HCT116 (cell line): ENCODE measurements at regions not wholly inside any gene's neighbourhood (a gene's known extent, or its start where the extent isn't known, plus 50 kb on each side); places are given as distances from the start of the nearest gene placed in this dataset.

Experiments used
- ATAC-seq: fragments of 200-7000 bp; cut with Tn5 transposase; 2 replicates; pipeline ENCODE4 v1.9.1; 2020; ENCODE audit warnings: mild to moderate bottlenecking, moderate library complexity
- BruUV-seq: library from RNA; stranded (reverse); fragments of 400-500 nt; replicated peaks from 2 replicates; lab custom pipeline; 2021; lab: Mats Ljungman, UMichigan
- CTCF ChIA-PET: fragments of 300-600 bp; sonication (Branson Sonifier 250); formaldehyde crosslinking; loops from one replicate; lab custom pipeline; 2021; ENCODE audit warnings: antibody characterized with exemption; lab: Charles Lee
- POLR2A ChIA-PET: fragments of 300-600, 350-600 bp; sonication (Branson Sonifier 250); formaldehyde crosslinking; loops from one replicate; lab custom pipeline; 2021; ENCODE audit warnings: antibody characterized with exemption; lab: Charles Lee
- RAD21 ChIA-PET, 2 experiments: fragments of 300-600 bp; sonication (Branson Sonifier 250); formaldehyde crosslinking; loops; one replicate each; lab custom pipeline; 2023; ENCODE audit warnings: low total read pairs in 2 of 2; ENCODE audit not compliant: uncharacterized antibody in 2 of 2, unreplicated experiment in 2 of 2, low non-redundant PET in 1 of 2; lab: Charles Lee
- DNase-seq: peaks from one replicate; pipeline ENCODE4 v3.0.0-alpha.2; 2010; ENCODE audit warnings: low read depth, low spot score
- H2AFZ ChIP-seq: fragments of 200-600 bp; shearing (Covaris generic), sonication (generic); 2 replicates; pipeline ENCODE4 v1.6.1; 2017; ENCODE audit warnings: low read depth, mixed run types, mixed read lengths, antibody characterized with exemption, low read length; ENCODE audit not compliant: poor library complexity, severe bottlenecking
- H3K27ac ChIP-seq: 2 replicates; pipeline ENCODE4 v1.5.1; 2012; ENCODE audit warnings: low read depth, low read length
- H3K27me3 ChIP-seq: fragments of 200-600 bp; sonication (generic); 2 replicates; pipeline ENCODE4 v1.6.1; 2016; ENCODE audit warnings: mixed run types, low read length, mixed read lengths; ENCODE audit not compliant: insufficient read depth
- H3K36me3 ChIP-seq, 2 experiments: fragments of 200-500 bp in 1 of 2; fragments of 200-600 bp in 1 of 2; sonication (Bioruptor generic) in 1 of 2; sonication (generic) in 1 of 2; 2 replicates each; pipeline versions ENCODE4 v1.5.1 to v1.6.1; 2014 to 2016; ENCODE audit warnings: low read length in 2 of 2, inconsistent platforms in 1 of 2, mixed read lengths in 1 of 2, mixed run types in 1 of 2; ENCODE audit not compliant: insufficient read depth in 2 of 2, control insufficient read depth in 1 of 2
- H3K4me1 ChIP-seq, 2 experiments: fragments of 200-600 bp in 1 of 2; sonication (generic) in 1 of 2; 2 replicates each; pipeline versions ENCODE4 v1.5.1 to v1.6.1; 2012 to 2017; ENCODE audit warnings: low read length in 2 of 2, inconsistent platforms in 1 of 2, mild to moderate bottlenecking in 1 of 2, mixed read lengths in 1 of 2, mixed run types in 1 of 2, moderate library complexity in 1 of 2; ENCODE audit not compliant: insufficient read depth in 2 of 2, control insufficient read depth in 1 of 2
- H3K4me2 ChIP-seq: fragments of 200-600 bp; sonication (generic); 2 replicates; pipeline ENCODE4 v1.6.1; 2017; ENCODE audit warnings: mixed run types, low read length, mixed read lengths
- H3K4me3 ChIP-seq, 2 experiments: fragments of 200-600 bp in 1 of 2; sonication (generic) in 1 of 2; replicated peaks in 1 of 2; 2 replicates each; pipeline ENCODE4 v1.5.1; 2011 to 2016; ENCODE audit warnings: low read length in 2 of 2, control low read depth in 1 of 2, low read depth in 1 of 2, mild to moderate bottlenecking in 1 of 2, mixed read lengths in 1 of 2, mixed run types in 1 of 2
- H3K79me2 ChIP-seq: fragments of 200-600 bp; sonication (generic); 2 replicates; pipeline ENCODE4 v1.6.1; 2017; ENCODE audit warnings: mild to moderate bottlenecking, mixed run types, low read length, moderate library complexity, mixed read lengths; ENCODE audit not compliant: insufficient read depth
- H3K9ac ChIP-seq: fragments of 200-600 bp; sonication (generic); 2 replicates; pipeline ENCODE4 v1.6.1; 2016; ENCODE audit warnings: low read length, mixed read lengths
- H3K9me2 ChIP-seq: fragments of 200-600 bp; sonication (generic), shearing (Covaris generic); 2 replicates; pipeline ENCODE4 v1.6.1; 2017; ENCODE audit warnings: mixed run types, mild to moderate bottlenecking, moderate library complexity; ENCODE audit not compliant: insufficient read depth
- H3K9me3 ChIP-seq, 2 experiments: fragments of 200-500 bp in 1 of 2; fragments of 200-600 bp in 1 of 2; sonication (Bioruptor generic) in 1 of 2; sonication (generic) in 1 of 2; 2 replicates each; pipeline ENCODE4 v1.6.1; 2014 to 2017; ENCODE audit warnings: low read length in 2 of 2, mixed read lengths in 2 of 2, inconsistent platforms in 1 of 2, low read depth in 1 of 2, mild to moderate bottlenecking in 1 of 2, mixed run types in 1 of 2, moderate library complexity in 1 of 2; ENCODE audit not compliant: control insufficient read depth in 1 of 2, insufficient read depth in 1 of 2
- H4K20me1 ChIP-seq: fragments of 200-600 bp; sonication (generic), shearing (Covaris generic); 2 replicates; pipeline ENCODE4 v1.6.1; 2017; ENCODE audit warnings: mixed run types, mild to moderate bottlenecking, moderate library complexity; ENCODE audit not compliant: insufficient read depth
- ATF3 ChIP-seq: IDR thresholded peaks from 2 replicates; pipeline ENCODE4 v1.6.1; 2012
- CBX3 ChIP-seq: IDR thresholded peaks from 2 replicates; pipeline ENCODE4 v1.6.1; 2012; ENCODE audit warnings: low read depth
- CEBPB ChIP-seq: IDR thresholded peaks from 2 replicates; pipeline ENCODE4 v1.6.1; 2012; ENCODE audit warnings: low read depth
- CTCF ChIP-seq, 3 experiments: fragments of 200-600 bp in 1 of 3; sonication (generic) in 1 of 3; IDR thresholded peaks in 2 of 3; conservative IDR thresholded peaks in 1 of 3; 2 replicates each; pipeline ENCODE4 v1.5.1; 2012 to 2017; ENCODE audit warnings: low read depth in 2 of 3, low read length in 2 of 3, antibody characterized with exemption in 1 of 3, borderline replicate concordance in 1 of 3, control low read depth in 1 of 3, mild to moderate bottlenecking in 1 of 3, mixed read lengths in 1 of 3, mixed run types in 1 of 3, moderate library complexity in 1 of 3; ENCODE audit not compliant: insufficient read depth in 1 of 3
- EGR1 ChIP-seq: IDR thresholded peaks from 2 replicates; pipeline ENCODE4 v1.6.1; 2012; ENCODE audit warnings: low read depth
- ELF1 ChIP-seq: IDR thresholded peaks from 2 replicates; pipeline ENCODE4 v1.6.1; 2012; ENCODE audit warnings: low read depth, borderline replicate concordance
- EZH2 ChIP-seq: fragments of 200-600 bp; sonication (generic); IDR thresholded peaks from 2 replicates; pipeline ENCODE4 v1.6.1; 2017; ENCODE audit warnings: antibody characterized with exemption, mixed run types
- EZH2phosphoT487 ChIP-seq: fragments of 200-600 bp; IDR thresholded peaks from 2 replicates; pipeline ENCODE4 v1.6.1; 2018; ENCODE audit warnings: antibody characterized with exemption, borderline replicate concordance
- FOSL1 ChIP-seq: IDR thresholded peaks from 2 replicates; pipeline ENCODE4 v1.6.1; 2012; ENCODE audit warnings: low read depth
- MAX ChIP-seq: IDR thresholded peaks from 2 replicates; pipeline ENCODE4 v1.6.1; 2012
- POLR2A ChIP-seq: IDR thresholded peaks from 2 replicates; pipeline ENCODE4 v1.7.0; 2011; ENCODE audit warnings: borderline replicate concordance; ENCODE audit not compliant: insufficient read depth, insufficient read length; ENCODE audit errors: extremely low read depth
- POLR2AphosphoS5 ChIP-seq: IDR thresholded peaks from 2 replicates; pipeline ENCODE4 v1.6.1; 2011; ENCODE audit warnings: mild to moderate bottlenecking, low read depth, low read length, moderate library complexity
- RAD21 ChIP-seq: IDR thresholded peaks from 2 replicates; pipeline ENCODE4 v1.6.1; 2012; ENCODE audit warnings: low read depth, mild to moderate bottlenecking
- SIN3A ChIP-seq: IDR thresholded peaks from 2 replicates; pipeline ENCODE4 v1.6.1; 2012; ENCODE audit warnings: low read depth
- SP1 ChIP-seq: IDR thresholded peaks from 2 replicates; pipeline ENCODE4 v1.6.1; 2012; ENCODE audit warnings: low read depth
- SRF ChIP-seq: IDR thresholded peaks from 2 replicates; pipeline ENCODE4 v1.6.1; 2012; ENCODE audit warnings: low read depth
- TCF7L2 ChIP-seq: IDR thresholded peaks from 2 replicates; pipeline ENCODE4 v1.7.0; 2011; ENCODE audit warnings: borderline replicate concordance, inconsistent platforms; ENCODE audit not compliant: insufficient read depth, insufficient read length; ENCODE audit errors: extremely low read depth
- ZFX ChIP-seq: fragments of 450-650 bp; IDR thresholded peaks from 2 replicates; pipeline ENCODE4 v1.6.1; 2017
- ZNF274 ChIP-seq: fragments of 200-500 bp; sonication (Bioruptor generic); IDR thresholded peaks from 2 replicates; pipeline ENCODE4 v1.6.1; 2014; ENCODE audit warnings: mild to moderate bottlenecking, low read depth, low read length, inconsistent platforms
- intact Hi-C: fragments of 100-400 bp; cut with micrococcal nuclease; formaldehyde crosslinking; loops from 2 replicates; pipeline ENCODE4 v1.10.0; 2022

- ATAC-seq = no peak
- H3K4me3 ChIP-seq = no peak overlapping the region
- no peaks in the 10 kb centered on the region for H4K20me1 ChIP-seq
- ChIA-PET RAD21 (no interaction called here), CTCF (no interaction called here), POLR2A (no interaction called here)
- H3K9me2 ChIP-seq = no peaks in the 10 kb centered on the region
- no peak overlapping the region for H3K27ac ChIP-seq
- H3K36me3 ChIP-seq = no peaks in the 10 kb centered on the region
- no peak overlapping the region for H2AFZ ChIP-seq
- no TSS peak for BruUV-seq
- no peaks in the 10 kb centered on the region for H3K9me3 ChIP-seq
- H3K4me2 ChIP-seq = no peak overlapping the region
- H3K79me2 ChIP-seq = no peaks in the 10 kb centered on the region
- H3K9ac ChIP-seq = no peak overlapping the region
- no peak for TF ChIP-seq RAD21
- TF ChIP-seq CBX3 = no peak
- no peak for TF ChIP-seq ZNF274
- no peak for TF ChIP-seq SRF
- TF ChIP-seq FOSL1 = no peak
- TF ChIP-seq SIN3A = no peak
- no peak for TF ChIP-seq POLR2AphosphoS5
- TF ChIP-seq EZH2phosphoT487 = no peak
- TF ChIP-seq ATF3 = no peak
- no peak for TF ChIP-seq ELF1
- no peak for DNase-seq
- intact Hi-C loops = no loop called here
- no peaks in the 10 kb centered on the region for H3K27me3 ChIP-seq
- no peaks in the 10 kb centered on the region for H3K4me1 ChIP-seq
These were observed 108.3 kb upstream of the DHX40 start for GRCh38 chr17:59456923-59457615.

GRCh38 chr17:59462385-59462784 lies 103.0 kb upstream of the DHX40 start:
- no peak overlapping the region for H3K4me3 ChIP-seq
- RAD21 ChIA-PET = no interaction called here
- no peak overlapping the region for H3K27ac ChIP-seq
- no peaks in the 10 kb centered on the region for H3K27me3 ChIP-seq
- BruUV-seq = no TSS peak
- H2AFZ ChIP-seq = no peak overlapping the region
- no peak overlapping the region for H3K4me2 ChIP-seq
- H3K9me2 ChIP-seq = no peaks in the 10 kb centered on the region
- no peaks in the 10 kb centered on the region for H4K20me1 ChIP-seq
- H3K79me2 ChIP-seq = no peaks in the 10 kb centered on the region
- H3K4me1 ChIP-seq = no peaks in the 10 kb centered on the region
- intact Hi-C loops = no loop called here
- CTCF ChIA-PET = no interaction called here
- TF ChIP-seq EGR1 = no peak
- no peak for TF ChIP-seq TCF7L2
- no peak for TF ChIP-seq FOSL1
- no peak for TF ChIP-seq ZFX
- TF ChIP-seq SIN3A = no peak
- no peak for TF ChIP-seq CEBPB
- TF ChIP-seq ELF1 = no peak
- no peak for TF ChIP-seq POLR2A
- no peak for TF ChIP-seq CTCF (IDR thresholded peaks at IDR 0.05 in 2 of 3, conservative IDR thresholded peaks at IDR 0.05 in 1 of 3; ENCODE audit: borderline replicate concordance in 1 of 3, insufficient read depth in 1 of 3, low read depth in 2 of 3, low read length in 2 of 3)
- TF ChIP-seq ZNF274 = no peak
- TF ChIP-seq SP1 = no peak
- no peak for TF ChIP-seq MAX
- TF ChIP-seq EZH2 = no peak
- no peak for TF ChIP-seq SRF
- H3K9me3 ChIP-seq = no peaks in the 10 kb centered on the region
- POLR2A ChIA-PET = no interaction called here
- DNase-seq (no peak), ATAC-seq (no peak)
- no peaks in the 10 kb centered on the region for H3K36me3 ChIP-seq
- H3K9ac ChIP-seq = no peak overlapping the region
